Tibial artery (tissue), 4 donors: ENCODE measurements at regions not wholly inside any gene's neighbourhood (a gene's known extent, or its start where the extent isn't known, plus 50 kb on each side); places are given as distances from the start of the nearest gene placed in this dataset.

Source experiments
- DNase-seq, 2 donors: peaks; one replicate each; pipeline ENCODE4 v3.0.0-alpha.2; 2019
- H3K27ac ChIP-seq, 2 donors: fragments of 200-600 bp; sonication (generic) in 1 of 2; 1 replicate in 1 of 2; 2 replicates in 1 of 2; pipeline ENCODE4 v1.5.1; 2018 to 2019; ENCODE audit warnings: mild to moderate bottlenecking in 1 of 2
- H3K27me3 ChIP-seq, 2 donors: fragments of 200-600 bp; sonication (generic) in 1 of 2; one replicate each; pipeline versions ENCODE4 v1.5.1 to v1.6.0; 2016 to 2019
- H3K36me3 ChIP-seq, 3 donors: fragments of 200-600 bp; sonication (generic) in 2 of 3; one replicate each; pipeline ENCODE4 v1.5.1; 2016 to 2019; ENCODE audit warnings: mild to moderate bottlenecking in 2 of 3
- H3K4me1 ChIP-seq, 4 donors: fragments of 200-600 bp; sonication (generic) in 2 of 4; 1 replicate in 3 of 4; 2 replicates in 1 of 4; pipeline ENCODE4 v1.5.1; 2016 to 2019
- H3K4me3 ChIP-seq, 2 donors: fragments of 200-600 bp; sonication (generic) in 1 of 2; 1 replicate in 1 of 2; 2 replicates in 1 of 2; pipeline ENCODE4 v1.5.1; 2018 to 2019; ENCODE audit warnings: mild to moderate bottlenecking in 2 of 2
- H3K9me3 ChIP-seq, 3 donors: fragments of 200-600 bp; sonication (generic) in 1 of 3; one replicate each; pipeline ENCODE4 v1.5.1; 2016 to 2019
- intact Hi-C: fragments of 100-400 bp; cut with DNase I; formaldehyde crosslinking; loops from one replicate; pipeline ENCODE4 v1.15.0; 2023; ENCODE audit warnings: low total_unique reads
- TF ChIP-seq, protein P1 (sequence below), 2 experiments: fragments of 200-600 bp in 1 of 2; fragments of 450-650 bp in 1 of 2; IDR thresholded peaks; one replicate each; pipeline ENCODE4 v1.5.1; 2017 to 2019; ENCODE audit warnings: antibody characterized with exemption in 2 of 2, mild to moderate bottlenecking in 1 of 2, moderate library complexity in 1 of 2

DNA sequence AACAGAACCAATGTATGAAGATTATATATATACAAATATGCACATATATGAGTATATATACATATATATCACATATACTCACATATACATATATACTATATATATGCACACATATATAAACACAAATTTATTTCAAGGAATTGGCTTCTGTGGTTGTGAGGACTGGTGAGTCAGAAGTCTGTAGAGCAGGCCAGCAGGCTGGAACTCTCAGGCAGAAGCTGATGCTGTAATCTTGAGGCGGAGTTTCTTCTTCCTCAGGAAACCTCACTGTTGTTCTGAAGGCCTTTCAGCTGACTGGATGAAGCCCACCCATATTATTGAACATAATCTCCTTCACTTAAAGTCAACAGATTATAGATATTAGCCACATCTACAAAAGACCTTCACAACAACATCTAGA, 143.9 kb upstream of the CREB1 start:
- TF ChIP-seq, protein P1, sequence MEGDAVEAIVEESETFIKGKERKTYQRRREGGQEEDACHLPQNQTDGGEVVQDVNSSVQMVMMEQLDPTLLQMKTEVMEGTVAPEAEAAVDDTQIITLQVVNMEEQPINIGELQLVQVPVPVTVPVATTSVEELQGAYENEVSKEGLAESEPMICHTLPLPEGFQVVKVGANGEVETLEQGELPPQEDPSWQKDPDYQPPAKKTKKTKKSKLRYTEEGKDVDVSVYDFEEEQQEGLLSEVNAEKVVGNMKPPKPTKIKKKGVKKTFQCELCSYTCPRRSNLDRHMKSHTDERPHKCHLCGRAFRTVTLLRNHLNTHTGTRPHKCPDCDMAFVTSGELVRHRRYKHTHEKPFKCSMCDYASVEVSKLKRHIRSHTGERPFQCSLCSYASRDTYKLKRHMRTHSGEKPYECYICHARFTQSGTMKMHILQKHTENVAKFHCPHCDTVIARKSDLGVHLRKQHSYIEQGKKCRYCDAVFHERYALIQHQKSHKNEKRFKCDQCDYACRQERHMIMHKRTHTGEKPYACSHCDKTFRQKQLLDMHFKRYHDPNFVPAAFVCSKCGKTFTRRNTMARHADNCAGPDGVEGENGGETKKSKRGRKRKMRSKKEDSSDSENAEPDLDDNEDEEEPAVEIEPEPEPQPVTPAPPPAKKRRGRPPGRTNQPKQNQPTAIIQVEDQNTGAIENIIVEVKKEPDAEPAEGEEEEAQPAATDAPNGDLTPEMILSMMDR (IDR thresholded peaks at IDR 0.05) = no peak
- Histone ChIP-seq H3K4me1 (peaks cover 0 to 5% (median 0%) of the 10 kb centered on the region in 4 donors), H3K27ac (no peak overlapping the region), H3K27me3 (no peaks in the 10 kb centered on the region), H3K36me3 (no peaks in the 10 kb centered on the region), H3K4me3 (no peak overlapping the region), H3K9me3 (peaks cover 0 to 10% (median 0%) of the 10 kb centered on the region in 3 donors)
- no peak for DNase-seq
- intact Hi-C loops = no loop called here

DNA sequence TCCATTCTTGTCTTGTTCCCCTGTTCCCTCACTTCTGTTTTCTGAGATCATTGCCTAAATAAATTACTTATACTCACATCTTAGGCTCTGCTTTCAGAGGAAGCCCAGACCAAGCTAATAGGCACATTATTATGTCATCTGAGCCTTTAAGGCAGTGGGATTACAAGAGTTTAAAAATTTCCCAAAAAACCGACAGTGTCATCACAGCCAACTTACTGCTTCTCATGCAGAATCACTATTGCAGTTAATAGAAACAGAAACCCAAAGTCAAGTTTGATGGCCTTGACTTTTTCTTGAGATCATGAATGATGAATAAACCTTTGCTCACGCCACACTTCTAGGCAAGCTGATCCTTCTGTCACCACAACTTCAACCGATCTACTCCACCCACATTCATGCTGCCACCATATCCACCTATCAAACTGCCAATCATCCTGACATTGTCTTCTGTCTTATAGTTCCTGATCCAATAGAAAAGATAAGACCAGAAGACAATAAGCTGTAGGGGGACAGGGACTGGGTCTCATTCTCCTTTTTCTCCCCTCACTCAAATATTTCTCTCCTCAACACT, 142.7 kb upstream of the CREB1 start:
- TF ChIP-seq, protein P1 (IDR thresholded peaks at IDR 0.05) = no peak
- no peaks in the 10 kb centered on the region for H3K36me3 ChIP-seq
- no peak overlapping the region for H3K4me3 ChIP-seq
- no peaks in the 10 kb centered on the region for H3K4me1 ChIP-seq
- no peaks in the 10 kb centered on the region for H3K27me3 ChIP-seq
- peaks cover 0 to 10% (median 0%) of the 10 kb centered on the region in 3 donors for H3K9me3 ChIP-seq
- H3K27ac ChIP-seq = no peak overlapping the region
- DNase-seq = no peak
- intact Hi-C loops = no loop called here

DNA sequence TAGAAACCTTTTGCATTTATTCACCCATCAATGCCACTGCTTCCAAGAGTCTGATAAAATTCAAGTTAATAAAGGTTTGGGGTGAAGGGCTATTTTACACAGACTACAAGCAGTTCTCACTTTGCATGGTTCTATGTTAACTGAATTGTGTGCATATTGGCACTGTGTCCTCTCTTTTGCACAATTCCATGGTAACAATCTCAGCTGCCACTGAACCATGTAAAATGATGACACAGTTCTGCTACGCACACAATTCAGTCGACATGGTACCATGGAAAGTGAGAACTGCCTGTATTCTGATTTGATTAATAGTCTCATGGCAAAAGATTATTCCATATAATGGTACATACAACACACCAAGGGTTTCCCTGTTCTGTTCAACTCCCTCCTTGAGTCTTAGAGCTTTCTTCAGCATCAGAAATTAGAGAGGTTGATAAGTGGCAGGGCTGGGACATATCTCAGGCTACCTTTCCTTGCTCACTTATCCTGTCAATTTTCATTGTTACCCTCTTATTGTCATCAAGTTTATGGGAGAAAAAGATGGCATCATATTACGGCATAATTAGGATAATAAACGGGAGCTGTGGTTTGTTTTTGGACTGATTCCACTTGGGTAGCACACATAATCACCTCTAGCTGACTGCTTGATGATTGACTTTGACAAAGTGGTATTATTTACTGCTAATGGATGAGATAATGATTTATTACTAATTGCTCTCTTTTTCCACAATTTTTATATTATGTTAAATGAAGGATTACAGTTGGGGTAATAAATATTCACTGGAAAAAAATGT, 139.3 kb upstream of the CREB1 start:
- H3K27me3 ChIP-seq = no peaks in the 10 kb centered on the region
- intact Hi-C loops = no loop called here
- TF ChIP-seq, protein P1 (IDR thresholded peaks at IDR 0.05) = no peak

DNA sequence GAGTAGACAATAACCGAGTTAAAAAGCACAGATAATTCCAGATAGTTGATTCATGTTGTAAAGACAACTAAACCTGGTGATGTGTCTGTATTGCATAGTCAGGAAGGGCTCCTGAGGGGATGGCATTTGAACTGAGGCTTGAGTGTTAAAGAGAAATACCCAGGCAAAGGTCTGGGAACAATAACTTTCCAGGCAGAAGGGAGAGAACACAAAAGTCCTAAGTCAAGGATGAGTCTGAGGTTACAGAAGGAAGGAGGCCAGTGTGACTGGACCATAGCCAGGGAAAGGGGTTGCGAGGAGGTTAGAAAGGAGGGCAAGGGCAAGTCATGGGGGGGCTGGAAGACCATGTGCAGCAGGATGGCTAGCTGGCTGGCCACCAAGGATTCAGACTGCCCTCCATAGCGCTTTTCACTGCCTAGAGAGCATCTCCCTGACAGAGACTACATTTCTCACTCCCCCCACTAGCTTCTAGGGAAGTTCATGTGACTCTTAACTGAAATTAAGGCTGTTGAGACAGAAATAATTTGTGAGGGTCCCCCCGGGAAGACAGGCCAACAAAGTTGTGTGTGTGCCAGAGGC, 135.5 kb upstream of the CREB1 start:
- DNase-seq = no peak
- H3K9me3 ChIP-seq = peaks cover 0 to 4% (median 0%) of the 10 kb centered on the region in 3 donors
- no peak overlapping the region for H3K27ac ChIP-seq
- no peaks in the 10 kb centered on the region for H3K4me1 ChIP-seq
- no peaks in the 10 kb centered on the region for H3K36me3 ChIP-seq
- TF ChIP-seq, protein P1 (IDR thresholded peaks at IDR 0.05) = no peak
- H3K4me3 ChIP-seq = no peak overlapping the region
- intact Hi-C loops = no loop called here
- H3K27me3 ChIP-seq = no peaks in the 10 kb centered on the region

More for the DNA sequence above, 139.3 kb upstream of the CREB1 start:
- DNase-seq = no peak
- no peak overlapping the region for H3K27ac ChIP-seq
- H3K4me1 ChIP-seq = no peaks in the 10 kb centered on the region
- H3K36me3 ChIP-seq = no peaks in the 10 kb centered on the region
- peaks cover 0 to 4% (median 0%) of the 10 kb centered on the region in 3 donors for H3K9me3 ChIP-seq
- no peak overlapping the region for H3K4me3 ChIP-seq

DNA sequence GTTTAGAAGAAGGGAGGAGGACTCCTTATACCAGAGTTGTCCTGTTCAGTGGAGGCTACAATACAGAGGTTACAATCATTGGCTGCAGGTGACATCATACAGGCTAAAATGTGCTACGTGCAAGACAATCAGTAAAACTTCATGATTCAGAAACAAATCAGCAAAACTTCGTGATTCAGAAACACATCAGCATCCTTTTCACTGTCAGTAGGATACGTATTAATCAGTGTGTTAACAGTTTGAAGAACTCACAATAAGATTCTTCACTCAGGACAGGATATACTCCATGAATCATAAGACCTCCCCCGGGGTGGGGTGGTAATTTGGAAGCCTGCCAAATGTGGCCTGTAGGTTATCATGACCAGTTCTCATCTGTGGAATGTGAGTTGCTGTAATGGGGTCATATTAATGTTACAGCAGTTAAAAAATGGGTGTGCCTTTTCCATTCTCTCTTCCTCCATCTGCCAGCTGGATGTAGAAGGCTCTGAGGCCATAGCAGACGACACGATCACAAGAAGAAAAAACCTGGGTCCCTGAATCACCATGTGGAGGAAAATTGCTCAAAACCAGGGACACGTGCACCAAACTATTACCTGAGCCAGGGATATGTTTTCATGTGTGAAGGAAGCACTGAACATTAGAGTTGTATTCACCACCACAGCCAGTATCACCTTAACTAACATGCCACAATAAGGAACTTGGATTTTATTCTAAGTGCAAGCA, 134.8 kb upstream of the CREB1 start:
- Histone ChIP-seq H3K27me3 (no peaks in the 10 kb centered on the region), H3K4me1 (no peaks in the 10 kb centered on the region), H3K36me3 (no peaks in the 10 kb centered on the region), H3K4me3 (no peak overlapping the region), H3K9me3 (peaks cover 0 to 4% (median 0%) of the 10 kb centered on the region in 3 donors), H3K27ac (no peak overlapping the region)
- TF ChIP-seq, protein P1 (IDR thresholded peaks at IDR 0.05) = no peak
- no peak for DNase-seq
- intact Hi-C loops = no loop called here
